ENCODE measurements at regions not wholly inside any gene's neighbourhood (a gene's known extent, or its start where the extent isn't known, plus 50 kb on each side); places are given as distances from the start of the nearest gene placed in this dataset.

- TF ChIP-seq, protein P1, sequence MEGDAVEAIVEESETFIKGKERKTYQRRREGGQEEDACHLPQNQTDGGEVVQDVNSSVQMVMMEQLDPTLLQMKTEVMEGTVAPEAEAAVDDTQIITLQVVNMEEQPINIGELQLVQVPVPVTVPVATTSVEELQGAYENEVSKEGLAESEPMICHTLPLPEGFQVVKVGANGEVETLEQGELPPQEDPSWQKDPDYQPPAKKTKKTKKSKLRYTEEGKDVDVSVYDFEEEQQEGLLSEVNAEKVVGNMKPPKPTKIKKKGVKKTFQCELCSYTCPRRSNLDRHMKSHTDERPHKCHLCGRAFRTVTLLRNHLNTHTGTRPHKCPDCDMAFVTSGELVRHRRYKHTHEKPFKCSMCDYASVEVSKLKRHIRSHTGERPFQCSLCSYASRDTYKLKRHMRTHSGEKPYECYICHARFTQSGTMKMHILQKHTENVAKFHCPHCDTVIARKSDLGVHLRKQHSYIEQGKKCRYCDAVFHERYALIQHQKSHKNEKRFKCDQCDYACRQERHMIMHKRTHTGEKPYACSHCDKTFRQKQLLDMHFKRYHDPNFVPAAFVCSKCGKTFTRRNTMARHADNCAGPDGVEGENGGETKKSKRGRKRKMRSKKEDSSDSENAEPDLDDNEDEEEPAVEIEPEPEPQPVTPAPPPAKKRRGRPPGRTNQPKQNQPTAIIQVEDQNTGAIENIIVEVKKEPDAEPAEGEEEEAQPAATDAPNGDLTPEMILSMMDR (IDR thresholded peaks at IDR 0.05; ENCODE audit: control extremely low read depth in 1 of 3, insufficient read depth in 1 of 3, low read depth in 1 of 3, low read length in 3 of 3), result no peak
- TF ChIP-seq, protein P2, sequence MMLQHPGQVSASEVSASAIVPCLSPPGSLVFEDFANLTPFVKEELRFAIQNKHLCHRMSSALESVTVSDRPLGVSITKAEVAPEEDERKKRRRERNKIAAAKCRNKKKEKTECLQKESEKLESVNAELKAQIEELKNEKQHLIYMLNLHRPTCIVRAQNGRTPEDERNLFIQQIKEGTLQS (IDR thresholded peaks at IDR 0.05; ENCODE audit: insufficient read depth, low read depth, low read length), result no peak
- TF ChIP-seq TAF1 (IDR thresholded peaks at IDR 0.05; ENCODE audit: low read depth, low read length) (no peak), POLR2A (IDR thresholded peaks at IDR 0.05; ENCODE audit: control extremely low read depth in 1 of 2, low read depth in 2 of 2, low read length in 2 of 2) (no peak), PHF8 (conservative IDR thresholded peaks at IDR 0.05; ENCODE audit: low read depth, low read length) (no peak), EP300 (IDR thresholded peaks at IDR 0.05; ENCODE audit: borderline replicate concordance in 1 of 2, low read depth in 2 of 2, low read length in 2 of 2) (no peak), JUN (IDR thresholded peaks at IDR 0.05; ENCODE audit: low read depth, low read length) (no peak), SIN3A (conservative IDR thresholded peaks at IDR 0.05 in 1 of 2, IDR thresholded peaks at IDR 0.05 in 1 of 2; ENCODE audit: low read depth in 1 of 2, low read length in 2 of 2) (no peak)
- TF ChIP-seq, protein P3, sequence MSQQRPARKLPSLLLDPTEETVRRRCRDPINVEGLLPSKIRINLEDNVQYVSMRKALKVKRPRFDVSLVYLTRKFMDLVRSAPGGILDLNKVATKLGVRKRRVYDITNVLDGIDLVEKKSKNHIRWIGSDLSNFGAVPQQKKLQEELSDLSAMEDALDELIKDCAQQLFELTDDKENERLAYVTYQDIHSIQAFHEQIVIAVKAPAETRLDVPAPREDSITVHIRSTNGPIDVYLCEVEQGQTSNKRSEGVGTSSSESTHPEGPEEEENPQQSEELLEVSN (IDR thresholded peaks at IDR 0.05), result no peak
- TF ChIP-seq, protein P4, sequence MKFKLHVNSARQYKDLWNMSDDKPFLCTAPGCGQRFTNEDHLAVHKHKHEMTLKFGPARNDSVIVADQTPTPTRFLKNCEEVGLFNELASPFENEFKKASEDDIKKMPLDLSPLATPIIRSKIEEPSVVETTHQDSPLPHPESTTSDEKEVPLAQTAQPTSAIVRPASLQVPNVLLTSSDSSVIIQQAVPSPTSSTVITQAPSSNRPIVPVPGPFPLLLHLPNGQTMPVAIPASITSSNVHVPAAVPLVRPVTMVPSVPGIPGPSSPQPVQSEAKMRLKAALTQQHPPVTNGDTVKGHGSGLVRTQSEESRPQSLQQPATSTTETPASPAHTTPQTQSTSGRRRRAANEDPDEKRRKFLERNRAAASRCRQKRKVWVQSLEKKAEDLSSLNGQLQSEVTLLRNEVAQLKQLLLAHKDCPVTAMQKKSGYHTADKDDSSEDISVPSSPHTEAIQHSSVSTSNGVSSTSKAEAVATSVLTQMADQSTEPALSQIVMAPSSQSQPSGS (IDR thresholded peaks at IDR 0.05; ENCODE audit: low read length), result no peak
Measured at GRCh38 chrX:135643916-135644315, 69.5 kb upstream of the CT45A1 start.

Data from H1 (cell line).